Activated naive CD4-positive, alpha-beta T cell treated with Interleukin-2 at 50 U/mL for 16 hours (primary cell): ENCODE measurements at regions not wholly inside any gene's neighbourhood (a gene's known extent, or its start where the extent isn't known, plus 50 kb on each side); places are given as distances from the start of the nearest gene placed in this dataset.
"Not testable (repeated sequence)": the region's sequence is repeated elsewhere in the genome, so short reads cannot be mapped to it uniquely, and the experiment has no call there.

ENCODE experiments used
- DNase-seq: peaks from one replicate; pipeline ENCODE4 v3.0.0-alpha.2; 2020

DNA sequence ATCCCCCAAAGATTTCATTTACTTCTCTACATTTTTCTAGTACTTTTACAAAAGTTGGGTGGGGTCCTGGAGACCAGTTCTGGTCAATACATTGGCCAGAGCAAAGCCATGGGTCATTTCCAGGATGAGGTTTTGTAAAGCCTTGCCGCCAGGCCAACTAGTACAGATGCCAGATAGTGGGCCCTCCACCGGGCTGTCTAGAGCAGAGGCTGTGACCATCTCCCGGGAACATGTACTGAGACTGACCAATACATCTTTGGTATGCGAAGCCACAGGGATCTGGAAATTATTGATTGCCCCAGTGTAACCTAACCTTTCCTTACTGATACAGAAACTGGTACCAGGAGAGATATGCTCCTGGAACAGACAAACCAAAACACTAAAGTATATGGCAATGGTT, 599.2 kb downstream of the ADCYAP1 start:
- DNase-seq: no peak

DNA sequence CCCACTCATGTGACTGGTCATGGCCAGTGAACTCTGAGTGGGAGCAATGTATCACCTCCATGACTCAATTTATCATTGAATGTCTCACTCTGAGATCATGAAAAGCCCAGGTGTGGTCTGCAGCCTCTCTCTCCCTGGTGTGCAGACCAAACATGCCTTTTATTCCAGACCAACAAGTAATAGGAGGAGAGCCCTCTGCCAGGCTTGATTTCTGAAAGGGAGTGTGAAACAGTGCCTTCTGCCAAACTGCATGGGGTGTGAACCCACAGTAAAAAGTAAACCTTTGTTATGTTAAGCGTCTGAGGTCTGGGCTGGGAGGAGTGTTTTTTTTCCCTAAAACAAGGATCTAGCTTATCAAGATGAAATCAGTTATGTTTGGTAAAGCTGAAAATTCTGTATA, 601.2 kb downstream of the ADCYAP1 start:
- DNase-seq: no peak

DNA sequence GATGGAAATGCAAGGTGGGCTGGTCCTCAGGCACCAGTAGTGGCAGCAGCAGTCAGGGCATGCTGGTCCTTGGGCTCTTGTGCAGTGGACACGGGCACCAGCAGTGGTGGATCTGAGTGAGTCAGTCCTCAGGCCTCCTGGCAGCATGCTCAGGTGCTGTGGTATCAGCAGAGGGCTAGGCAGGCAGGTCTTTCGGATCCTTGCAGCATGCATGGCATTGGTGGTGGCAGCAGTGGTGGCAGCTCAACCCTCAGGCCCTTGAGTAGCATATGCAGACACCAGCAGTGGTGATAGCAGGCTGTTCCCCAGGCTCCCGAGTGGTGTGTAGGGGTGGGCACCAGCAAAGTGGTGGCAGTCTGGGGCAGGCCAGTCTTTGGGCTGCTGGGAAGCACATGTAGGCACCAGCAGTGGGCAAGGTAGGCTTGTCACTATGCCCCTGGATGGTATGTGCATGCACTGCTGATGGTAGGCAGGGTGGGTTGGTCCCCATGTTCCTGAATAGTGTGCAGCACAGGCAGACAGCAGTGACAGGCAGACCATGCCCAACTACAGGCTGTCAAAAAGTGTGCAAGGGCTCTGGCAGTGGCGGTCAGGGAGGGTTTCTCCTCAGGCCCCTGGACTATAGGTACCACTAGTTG, 606.0 kb downstream of the ADCYAP1 start:
- DNase-seq: no peak

DNA sequence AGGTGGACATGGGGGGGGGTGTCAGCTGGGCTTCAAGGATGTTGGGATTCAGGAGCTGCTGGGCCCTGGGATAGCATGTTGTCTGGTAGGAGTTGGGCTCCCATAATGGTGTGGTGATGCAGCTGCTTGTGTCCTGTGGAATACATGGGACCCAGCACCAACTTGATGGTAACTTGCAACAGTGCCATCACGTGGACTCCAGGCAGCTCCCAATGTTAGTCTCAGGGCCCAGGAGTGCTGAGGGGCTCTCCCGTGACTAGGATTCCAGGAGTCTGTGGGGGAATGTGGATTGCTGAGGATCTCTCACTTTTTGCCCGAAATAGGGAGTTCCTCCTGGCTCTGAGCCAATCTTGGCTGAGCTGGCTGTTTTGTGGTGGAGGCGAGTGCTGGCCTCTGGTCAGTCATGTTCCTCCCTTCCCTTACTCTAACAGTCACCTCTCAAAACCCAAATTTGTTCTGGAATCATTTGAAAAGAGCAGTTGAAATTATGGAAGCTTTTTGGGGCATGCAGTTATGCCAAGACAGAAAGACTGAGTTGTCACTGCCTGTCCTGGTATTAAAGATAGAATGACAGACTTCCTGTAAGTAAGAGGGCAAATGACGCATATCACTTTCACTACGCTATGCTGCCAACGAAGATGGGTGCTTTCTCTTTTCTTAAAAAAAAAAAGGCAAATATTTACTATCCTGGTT, 607.1 kb downstream of the ADCYAP1 start:
- DNase-seq: no peak

DNA sequence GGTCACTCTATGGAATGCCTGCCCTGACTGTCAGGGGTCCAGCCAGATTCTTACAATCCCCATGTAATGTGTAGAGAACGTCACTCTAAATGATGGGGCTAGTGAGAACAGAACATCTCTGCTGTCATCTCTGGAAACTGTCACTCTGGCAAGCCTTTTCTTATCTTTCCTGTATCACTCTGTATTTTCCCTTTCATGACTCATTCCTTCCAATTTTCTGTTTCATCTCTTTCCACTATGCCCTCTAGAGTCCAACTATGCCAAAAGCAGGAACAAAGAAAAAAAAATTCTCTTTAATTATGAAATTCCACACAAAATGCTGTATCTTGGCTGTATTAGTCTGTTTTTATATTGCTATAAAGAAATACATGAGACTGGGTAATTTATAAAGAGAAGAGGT, 608.8 kb downstream of the ADCYAP1 start:
- DNase-seq: no peak

DNA sequence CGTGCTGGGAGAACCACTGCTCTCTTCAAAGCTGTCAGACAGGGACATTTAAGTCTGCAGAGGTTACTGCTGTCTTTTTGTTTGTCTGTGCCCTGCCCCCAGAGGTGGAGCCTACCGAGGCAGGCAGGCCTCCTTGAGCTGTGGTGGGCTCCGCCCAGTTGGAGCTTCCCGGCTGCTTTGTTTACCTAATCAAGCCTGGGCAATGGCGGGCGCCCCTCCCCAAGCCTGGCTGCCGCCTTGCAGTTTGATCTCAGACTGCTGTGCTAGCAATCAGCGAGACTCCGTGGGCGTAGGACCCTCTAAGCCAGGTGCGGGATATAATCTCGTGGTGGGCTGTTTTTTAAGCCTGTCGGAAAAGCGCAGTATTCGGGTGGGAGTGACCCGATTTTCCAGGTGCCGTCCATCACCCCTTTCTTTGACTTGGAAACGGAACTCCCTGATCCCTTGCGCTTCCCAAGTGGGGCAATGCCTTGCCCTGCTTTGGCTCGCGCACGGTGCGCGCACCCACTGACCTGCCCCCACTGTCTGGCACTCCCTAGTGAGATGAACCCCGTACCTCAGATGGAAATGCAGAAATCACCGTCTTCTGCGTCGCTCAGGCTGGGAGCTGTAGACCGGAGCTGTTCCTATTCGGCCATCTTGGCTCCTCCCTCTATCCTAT, 617.0 kb downstream of the ADCYAP1 start:
- DNase-seq: not testable (repeated sequence)

DNA sequence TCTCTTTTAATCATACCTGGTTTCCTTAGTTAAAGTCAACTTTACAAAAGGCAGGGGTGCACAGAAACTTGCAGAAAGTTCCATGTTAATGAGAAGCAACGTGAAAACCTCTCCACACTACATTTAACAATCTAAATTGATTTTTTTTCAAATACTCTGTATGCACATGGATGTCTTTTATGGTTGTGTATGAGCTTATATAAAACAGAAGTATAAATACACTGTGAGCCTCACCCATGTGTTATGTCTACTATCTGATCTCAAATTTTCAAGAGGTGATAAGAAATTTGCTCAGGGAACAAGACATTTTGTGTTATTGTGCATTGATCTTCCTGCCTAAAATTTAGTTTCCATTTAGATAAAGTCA, 617.6 kb downstream of the ADCYAP1 start:
- no peak for DNase-seq

DNA sequence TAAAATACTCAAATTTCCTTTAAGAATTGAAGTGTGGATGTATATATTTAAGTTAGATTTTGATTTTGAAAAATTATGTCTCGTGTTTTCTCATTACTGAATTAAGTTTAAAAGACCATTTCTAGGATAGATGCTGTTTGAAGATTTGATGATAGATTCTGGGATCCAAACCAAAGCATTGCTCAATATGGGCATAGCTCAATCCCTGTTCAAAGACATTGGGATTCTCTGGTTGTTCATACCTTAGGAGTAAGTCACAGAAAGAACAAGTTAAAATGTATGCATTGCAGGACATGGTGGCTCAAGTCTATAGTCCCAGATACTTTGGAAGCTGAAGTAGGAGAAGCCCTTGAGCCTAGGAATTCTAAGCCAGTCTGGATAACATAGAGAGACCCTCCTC, 622.3 kb downstream of the ADCYAP1 start:
- DNase-seq: no peak

DNA sequence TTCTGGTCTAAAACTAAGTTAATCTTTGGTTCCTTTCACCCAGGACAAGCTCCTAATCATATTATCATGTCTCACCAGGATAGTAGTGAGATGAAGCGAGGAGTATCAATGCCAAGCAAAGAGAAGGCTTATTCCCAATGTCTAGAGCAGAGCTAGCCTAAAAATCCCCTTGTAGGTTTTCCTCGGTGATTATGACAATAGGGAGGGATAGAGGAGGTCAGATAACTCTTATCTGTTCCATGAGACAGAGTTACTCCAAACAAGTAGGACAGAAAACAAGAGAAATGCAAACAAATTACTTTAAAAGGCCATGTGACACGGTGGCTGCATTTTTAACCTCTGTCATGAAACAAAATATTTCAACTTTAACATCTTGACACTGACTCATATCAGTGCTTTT, 623.1 kb downstream of the ADCYAP1 start:
- no peak for DNase-seq

DNA sequence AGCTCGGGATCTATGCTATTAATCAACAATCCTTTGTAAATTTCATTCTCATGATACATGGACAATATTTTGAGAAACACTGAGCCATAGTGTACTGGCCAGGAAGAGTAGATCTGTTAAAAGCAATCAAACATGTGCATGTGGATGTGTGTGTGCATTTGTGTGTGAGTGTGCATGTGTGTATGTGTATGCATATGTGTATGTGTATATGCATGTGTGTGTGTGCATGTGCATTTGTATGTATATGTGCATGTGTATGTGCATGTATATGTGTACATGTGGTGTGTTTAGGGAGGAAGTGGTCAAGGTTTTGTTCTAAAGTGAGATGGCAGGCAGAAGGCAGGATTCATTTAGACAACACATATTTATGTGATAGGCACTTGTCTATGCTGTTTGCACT, 623.8 kb downstream of the ADCYAP1 start:
- no peak for DNase-seq

DNA sequence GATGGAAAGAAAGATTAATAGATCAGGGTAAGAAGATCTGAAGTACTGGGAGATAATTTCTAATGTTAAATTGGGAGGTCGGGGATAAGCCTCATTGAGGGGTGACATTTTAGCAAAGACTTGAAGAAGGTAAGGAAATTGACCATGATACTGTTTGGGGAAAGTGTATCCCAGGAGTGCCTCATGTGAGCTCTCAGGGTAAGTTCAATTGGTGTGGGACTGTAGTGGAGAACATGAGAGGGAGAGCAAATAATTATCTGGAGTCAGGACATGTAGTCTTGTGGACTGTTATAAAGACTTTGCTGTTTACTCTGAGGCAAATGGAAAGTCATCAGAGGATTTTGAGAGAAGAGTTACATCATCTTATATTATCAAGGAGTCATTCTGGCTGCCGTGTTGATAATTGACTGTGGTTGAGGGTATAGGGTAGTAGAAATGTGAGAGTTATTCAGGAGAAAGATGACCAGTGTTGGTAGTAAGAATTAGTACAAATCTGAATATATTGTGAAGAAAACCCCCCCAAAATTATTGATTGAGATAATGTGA, 624.4 kb downstream of the ADCYAP1 start:
- no peak for DNase-seq

DNA sequence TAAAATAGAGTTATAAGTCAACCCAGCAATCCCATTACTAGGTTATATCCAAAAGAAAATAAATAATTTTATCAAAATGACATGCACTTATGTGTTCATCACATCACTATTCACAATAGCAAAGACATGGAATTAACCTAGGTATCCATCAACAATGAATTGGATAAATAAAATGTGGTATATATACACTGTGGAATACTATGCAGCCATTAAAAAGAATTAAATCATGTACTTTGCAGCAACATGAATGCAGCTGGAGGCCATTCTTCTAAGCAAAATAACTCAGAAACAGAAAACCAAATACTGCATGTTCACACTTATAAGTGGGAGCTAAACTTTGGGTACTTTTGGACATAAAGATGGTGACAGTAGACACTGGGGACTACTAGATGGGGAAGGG, 626.0 kb downstream of the ADCYAP1 start:
- no peak for DNase-seq

DNA sequence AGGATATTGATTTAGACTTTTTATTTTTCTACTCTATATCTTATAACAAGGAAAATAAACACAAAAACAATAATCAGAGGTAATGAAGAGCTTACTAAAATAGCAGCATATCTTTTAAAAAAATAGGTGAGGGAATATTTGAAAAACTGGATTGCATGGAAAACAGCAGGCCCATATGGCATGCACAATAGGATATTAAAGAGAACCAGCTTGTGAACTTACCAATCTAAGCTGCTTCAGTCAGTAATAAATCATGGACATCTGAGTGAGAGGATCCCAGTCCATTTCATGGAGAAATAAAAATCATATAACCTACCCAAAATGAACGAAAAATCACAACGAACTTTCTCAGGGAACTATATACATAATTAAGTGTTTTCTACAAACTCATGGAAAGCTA, 634.6 kb downstream of the ADCYAP1 start:
- no peak for DNase-seq

DNA sequence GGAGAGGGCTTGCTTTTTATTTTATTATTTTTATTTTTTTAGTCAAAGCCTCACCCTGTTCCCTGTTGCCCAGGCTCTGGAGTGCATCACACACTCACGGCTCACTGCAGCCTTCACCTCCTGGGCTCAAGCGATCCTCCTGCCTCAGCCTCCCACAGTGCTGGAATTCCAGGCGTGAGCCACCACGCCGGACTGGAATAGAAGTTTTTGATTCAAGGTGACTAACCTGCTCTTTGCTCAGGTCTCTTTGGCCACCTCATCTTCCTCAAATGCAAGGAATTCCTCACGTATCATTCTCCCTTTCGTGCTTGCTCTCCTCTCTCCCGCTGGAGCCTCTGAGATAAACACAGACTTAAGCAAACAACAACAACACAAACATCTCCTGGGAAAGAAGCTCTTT, 636.8 kb downstream of the ADCYAP1 start:
- DNase-seq: no peak

DNA sequence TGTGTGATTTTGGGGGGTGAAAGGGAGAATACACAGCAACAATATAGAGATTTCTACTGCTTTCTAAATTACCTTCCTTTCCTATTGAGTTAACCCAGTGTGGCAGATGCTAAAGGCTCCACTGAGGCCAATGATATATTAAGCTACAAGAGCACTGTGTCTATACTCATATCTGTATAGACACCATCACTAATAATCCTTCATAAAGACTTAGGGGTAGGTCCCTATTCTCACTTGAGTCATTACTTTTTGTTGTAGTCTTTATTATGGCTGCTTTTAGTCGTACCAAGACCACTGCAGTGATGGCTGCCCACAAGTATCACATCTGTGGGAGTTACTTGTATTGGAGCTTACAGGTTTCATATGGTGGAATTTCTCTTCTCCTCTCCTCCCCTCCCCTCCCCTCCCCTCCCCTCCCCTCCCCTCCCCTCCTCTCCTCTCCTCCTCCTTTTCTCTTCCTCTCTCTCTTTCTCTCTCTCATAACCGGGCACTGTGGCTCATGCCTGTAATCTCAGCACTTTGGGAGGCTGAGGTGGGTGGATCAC, 637.6 kb downstream of the ADCYAP1 start:
- DNase-seq: no peak

DNA sequence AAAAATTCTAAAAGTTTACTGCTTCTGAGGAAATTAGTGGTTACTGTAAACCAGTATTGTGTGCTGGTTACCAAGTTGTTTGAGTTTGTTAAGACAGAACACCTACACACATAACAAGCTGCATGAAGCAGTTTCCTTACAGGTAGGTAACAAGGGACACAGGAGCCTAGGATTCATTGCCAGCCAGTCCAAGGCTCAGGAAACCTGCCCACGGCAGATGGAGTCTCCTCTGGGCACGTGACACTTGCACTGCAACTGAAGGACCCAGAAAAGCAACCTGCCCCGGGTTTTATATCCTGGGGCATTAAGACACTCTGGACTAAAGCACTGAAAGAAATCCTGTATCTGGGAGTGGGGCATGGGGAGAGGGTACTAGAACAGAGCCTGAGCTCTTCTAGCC, 639.3 kb downstream of the ADCYAP1 start:
- no peak for DNase-seq

DNA sequence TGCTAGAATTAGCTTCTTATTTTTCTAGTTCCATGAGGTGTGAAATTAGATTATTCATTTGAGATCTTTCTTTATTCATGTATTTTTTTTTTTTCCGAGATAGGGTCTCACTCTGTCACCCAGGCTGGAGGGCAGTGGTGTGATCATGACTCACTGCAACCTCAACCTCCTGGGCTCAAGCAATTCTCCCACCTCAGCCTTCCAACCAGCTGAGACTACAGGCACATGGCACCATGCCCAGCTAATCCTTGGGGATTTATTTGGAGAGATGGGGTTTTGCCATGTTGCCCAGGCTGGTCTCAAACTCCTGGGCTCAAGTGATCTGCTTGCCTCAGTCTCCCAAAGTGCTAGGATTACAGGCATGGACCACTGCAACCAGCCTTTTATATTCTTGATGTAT, 653.0 kb downstream of the ADCYAP1 start:
- DNase-seq: not testable (repeated sequence)

DNA sequence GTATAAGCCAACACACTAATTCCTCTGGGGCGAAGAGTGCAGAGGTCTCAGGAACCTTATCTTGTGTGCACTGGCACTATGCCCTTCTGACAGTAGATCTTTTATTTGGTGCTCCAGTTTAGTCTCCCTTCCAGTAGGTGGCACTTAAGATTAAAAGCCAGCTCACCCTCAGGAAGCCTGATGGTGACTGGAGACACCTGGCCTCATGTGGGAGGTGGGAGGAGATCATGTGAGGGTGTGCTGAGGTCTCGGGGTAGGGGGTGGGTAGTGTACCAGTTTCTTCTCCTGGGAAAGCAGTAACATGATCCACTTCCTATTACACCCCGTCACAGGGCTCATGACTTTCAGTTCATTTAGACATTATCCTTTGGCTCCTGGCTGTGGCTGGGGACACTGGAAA, 654.9 kb downstream of the ADCYAP1 start:
- no peak for DNase-seq

DNA sequence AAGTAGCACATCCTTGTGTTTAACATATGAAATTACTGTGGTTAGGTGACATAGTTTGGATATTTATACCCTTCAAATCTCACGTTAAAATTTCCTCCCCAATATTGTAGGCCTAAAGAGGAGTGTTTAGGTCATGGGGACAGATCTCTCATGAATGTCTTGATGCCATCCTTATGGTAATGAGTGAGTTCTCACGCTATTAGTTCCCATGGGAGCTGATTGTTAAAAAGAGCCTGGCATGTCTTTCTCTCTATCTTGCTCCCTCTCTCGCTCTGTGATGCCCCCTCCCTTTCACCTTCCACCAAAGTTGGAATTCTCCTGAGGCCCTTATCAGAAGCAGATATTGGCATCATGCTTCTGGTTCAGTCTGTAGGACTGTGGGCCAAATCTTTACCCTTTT, 660.1 kb downstream of the ADCYAP1 start:
- DNase-seq: no peak

DNA sequence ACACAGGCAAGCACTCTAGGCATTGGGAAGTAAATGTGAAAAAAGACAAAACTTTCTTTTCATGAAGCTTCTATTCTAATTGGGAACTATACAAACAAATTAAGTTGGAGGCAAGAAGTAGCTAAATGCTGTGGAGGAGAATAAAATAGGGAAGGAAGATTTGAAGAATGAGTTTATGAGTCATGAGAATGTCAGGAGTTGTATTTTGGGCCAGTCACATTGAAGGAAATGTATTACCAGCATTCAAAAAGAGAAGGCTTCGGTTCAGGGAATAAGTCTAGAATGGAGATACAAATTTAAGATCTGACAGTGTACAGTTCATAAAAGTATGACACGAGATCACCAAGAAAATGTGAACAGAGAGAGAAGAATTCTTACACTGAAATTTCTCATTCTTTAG, 666.5 kb downstream of the ADCYAP1 start:
- no peak for DNase-seq

DNA sequence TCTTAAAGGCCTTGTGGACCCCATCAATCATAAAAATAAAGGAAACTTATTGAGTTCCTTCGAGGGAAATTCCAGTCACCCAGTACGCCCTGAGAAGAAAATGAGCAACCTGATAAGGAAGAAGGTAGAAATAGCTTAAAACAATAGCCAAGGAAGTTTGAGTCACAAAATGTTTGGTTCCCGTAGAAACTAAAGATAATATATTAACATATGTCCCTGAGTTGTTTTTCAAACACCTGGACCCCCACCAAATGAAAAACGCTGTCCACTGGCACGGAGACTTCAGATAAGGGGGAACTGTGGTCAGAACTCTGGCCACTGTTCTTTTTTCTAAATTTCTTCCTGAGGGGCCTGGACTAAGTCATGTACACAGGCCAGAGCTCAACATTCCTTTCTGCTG, 669.1 kb downstream of the ADCYAP1 start:
- DNase-seq: no peak

DNA sequence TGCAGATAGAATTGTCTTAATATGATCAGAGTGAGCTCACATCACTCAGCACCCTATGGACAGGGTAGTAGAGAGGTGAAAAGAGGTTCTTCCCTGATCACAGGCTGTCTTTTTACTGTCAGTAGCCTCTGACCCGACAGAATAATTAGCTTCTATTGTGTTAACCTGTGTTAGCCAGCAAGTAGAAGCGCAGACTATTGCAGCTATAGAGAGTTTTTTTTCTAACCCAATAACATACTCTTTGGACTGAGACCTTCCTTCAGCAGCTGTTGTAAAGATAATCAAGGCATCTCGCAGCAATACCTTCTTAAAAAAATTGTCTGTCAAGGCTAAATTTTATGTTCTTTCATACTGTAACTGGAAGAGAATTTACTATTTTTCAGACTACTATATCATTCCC, 670.4 kb downstream of the ADCYAP1 start:
- no peak for DNase-seq

DNA sequence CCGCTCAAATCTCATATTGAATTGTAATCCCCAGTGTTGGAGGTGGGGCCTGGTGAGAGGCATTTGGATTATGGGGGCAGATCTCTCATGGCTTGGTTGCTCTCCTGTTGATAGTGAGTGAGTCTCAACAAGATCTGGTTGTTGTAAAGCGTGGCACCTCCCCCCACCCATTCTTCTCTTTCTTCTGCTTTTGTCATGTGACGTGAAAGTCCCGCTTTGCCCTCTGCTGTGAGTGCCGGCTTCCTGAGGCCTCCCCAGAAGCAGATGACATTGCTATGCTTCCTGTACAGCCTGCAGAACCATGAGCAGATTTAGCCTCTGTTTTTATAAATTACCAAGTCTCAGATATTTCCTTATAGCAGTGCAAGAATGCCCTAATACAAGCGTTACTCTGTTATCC, 673.8 kb downstream of the ADCYAP1 start:
- DNase-seq: no peak

DNA sequence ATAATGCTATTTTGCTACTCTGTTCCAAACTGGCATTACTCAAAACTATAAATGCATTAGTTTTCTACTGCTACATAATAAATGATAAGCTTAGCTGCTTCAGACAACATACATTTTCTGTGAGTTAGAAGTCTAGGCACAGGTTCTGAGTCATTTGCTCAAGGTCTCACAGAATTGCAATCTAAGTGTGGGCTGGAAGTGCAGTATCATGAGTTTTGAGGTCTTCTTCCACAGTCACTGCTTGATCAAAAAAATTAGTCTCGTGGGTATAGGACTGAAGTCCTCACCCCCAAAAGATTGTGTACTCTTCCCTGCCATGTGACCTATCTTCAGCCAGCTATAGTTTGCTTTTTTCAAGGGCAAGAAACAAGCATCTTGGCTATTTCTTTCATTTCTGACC, 676.9 kb downstream of the ADCYAP1 start:
- no peak for DNase-seq
